Parathyroid adenoma (tissue), 2 donors: ENCODE measurements at regions not wholly inside any gene's neighbourhood (a gene's known extent, or its start where the extent isn't known, plus 50 kb on each side); places are given as distances from the start of the nearest gene placed in this dataset.

Experiments
- H2AFZ ChIP-seq: fragments of 300-600 bp; sonication (generic); one replicate; pipeline ENCODE4 v1.7.0; 2017; ENCODE audit warnings: antibody characterized with exemption, mild to moderate bottlenecking
- H3K27ac ChIP-seq: fragments of 300-600 bp; sonication (generic); one replicate; pipeline ENCODE4 v1.7.0; 2017
- H3K27me3 ChIP-seq: fragments of 300-600 bp; sonication (generic); one replicate; pipeline ENCODE4 v1.7.0; 2017; ENCODE audit warnings: low read length; ENCODE audit not compliant: control insufficient read depth, insufficient read depth
- H3K36me3 ChIP-seq: fragments of 300-600 bp; sonication (generic); one replicate; pipeline ENCODE4 v1.7.0; 2017; ENCODE audit warnings: low read length; ENCODE audit not compliant: control insufficient read depth, insufficient read depth
- H3K4me1 ChIP-seq: fragments of 300-600 bp; sonication (generic); one replicate; pipeline ENCODE4 v1.7.0; 2017; ENCODE audit warnings: control low read depth
- H3K4me2 ChIP-seq: fragments of 300-600 bp; sonication (generic); one replicate; pipeline ENCODE4 v1.7.0; 2017; ENCODE audit warnings: low read length
- H3K4me3 ChIP-seq: fragments of 300-600 bp; sonication (generic); one replicate; pipeline ENCODE4 v1.7.0; 2017; ENCODE audit warnings: low read depth, low read length
- H3K79me2 ChIP-seq: fragments of 300-600 bp; sonication (generic); one replicate; pipeline ENCODE4 v1.7.0; 2017; ENCODE audit warnings: control low read depth
- H3K9ac ChIP-seq: fragments of 300-600 bp; sonication (generic); one replicate; pipeline ENCODE4 v1.7.0; 2017; ENCODE audit warnings: mild to moderate bottlenecking
- H3K9me3 ChIP-seq: fragments of 300-600 bp; sonication (generic); one replicate; pipeline ENCODE4 v1.7.0; 2017; ENCODE audit warnings: low read length; ENCODE audit not compliant: control insufficient read depth
- CTCF ChIP-seq: fragments of 300-600 bp; sonication (generic); IDR thresholded peaks from one replicate; pipeline ENCODE4 v1.7.0; 2017; ENCODE audit warnings: antibody characterized with exemption, mild to moderate bottlenecking
- donor health status: primary hyperparathyroidism.

GRCh38 chr12:97923546-97923945, 460.9 kb downstream of the RMST start:
- Histone ChIP-seq H3K9me3 (no peaks in the 10 kb centered on the region), H3K9ac (no peak overlapping the region), H3K4me1 (no peaks in the 10 kb centered on the region), H3K79me2 (no peaks in the 10 kb centered on the region), H2AFZ (no peak overlapping the region), H3K36me3 (no peaks in the 10 kb centered on the region), H3K27ac (no peak overlapping the region), H3K27me3 (no peaks in the 10 kb centered on the region), H3K4me3 (no peak overlapping the region), H3K4me2 (no peak overlapping the region)
- no peak for TF ChIP-seq CTCF

GRCh38 chr12:97924122-97924521, 461.5 kb downstream of the RMST start:
- Histone ChIP-seq H2AFZ (no peak overlapping the region), H3K27me3 (no peaks in the 10 kb centered on the region), H3K27ac (no peak overlapping the region), H3K4me1 (no peaks in the 10 kb centered on the region), H3K4me3 (no peak overlapping the region), H3K4me2 (no peak overlapping the region), H3K79me2 (no peaks in the 10 kb centered on the region), H3K36me3 (no peaks in the 10 kb centered on the region), H3K9ac (no peak overlapping the region), H3K9me3 (no peaks in the 10 kb centered on the region)
- no peak for TF ChIP-seq CTCF

- Histone ChIP-seq H3K27ac (no peak overlapping the region), H3K36me3 (no peaks in the 10 kb centered on the region), H3K4me1 (no peaks in the 10 kb centered on the region), H3K4me3 (no peak overlapping the region), H3K9ac (no peak overlapping the region), H3K79me2 (no peaks in the 10 kb centered on the region), H3K9me3 (no peaks in the 10 kb centered on the region), H2AFZ (no peak overlapping the region), H3K4me2 (no peak overlapping the region), H3K27me3 (no peaks in the 10 kb centered on the region)
- no peak for TF ChIP-seq CTCF
Measured at GRCh38 chr12:97927977-97928376, 465.4 kb downstream of the RMST start.

- no peak overlapping the region for H3K27ac ChIP-seq
- no peaks in the 10 kb centered on the region for H3K79me2 ChIP-seq
- no peaks in the 10 kb centered on the region for H3K9me3 ChIP-seq
- no peaks in the 10 kb centered on the region for H3K4me1 ChIP-seq
- no peak overlapping the region for H3K9ac ChIP-seq
- H2AFZ ChIP-seq = no peak overlapping the region
- H3K27me3 ChIP-seq = no peaks in the 10 kb centered on the region
- H3K4me3 ChIP-seq = no peak overlapping the region
- TF ChIP-seq CTCF = no peak
- H3K4me2 ChIP-seq = no peak overlapping the region
- no peaks in the 10 kb centered on the region for H3K36me3 ChIP-seq
Measured at GRCh38 chr12:97936165-97936564, 473.6 kb downstream of the RMST start.

GRCh38 chr12:97938031-97938430, 475.4 kb downstream of the RMST start:
- Histone ChIP-seq H3K36me3 (no peaks in the 10 kb centered on the region), H3K4me3 (no peak overlapping the region)
- no peak for TF ChIP-seq CTCF

More at GRCh38 chr12:97938031-97938430, 475.4 kb downstream of the RMST start:
- Histone ChIP-seq H3K27ac (no peak overlapping the region), H3K9me3 (no peaks in the 10 kb centered on the region), H3K4me1 (no peaks in the 10 kb centered on the region), H2AFZ (no peak overlapping the region), H3K79me2 (no peaks in the 10 kb centered on the region), H3K9ac (no peak overlapping the region), H3K27me3 (no peaks in the 10 kb centered on the region), H3K4me2 (no peak overlapping the region)
